Panc1 (cell line): ENCODE measurements at regions not wholly inside any gene's neighbourhood (a gene's known extent, or its start where the extent isn't known, plus 50 kb on each side); places are given as distances from the start of the nearest gene placed in this dataset.

Experiments used
- ATAC-seq: fragments of 200-7000 bp; cut with Tn5 transposase; 2 replicates; pipeline ENCODE4 v1.9.1; 2020; ENCODE audit warnings: mild to moderate bottlenecking, moderate library complexity
- BruUV-seq: library from RNA; stranded (reverse); fragments of 400-500 nt; replicated peaks from 2 replicates; lab custom pipeline; 2021; lab: Mats Ljungman, UMichigan
- CTCF ChIA-PET: fragments of 300-600 bp; sonication (Branson Sonifier 250); formaldehyde crosslinking; loops from one replicate; lab custom pipeline; 2022; ENCODE audit warnings: antibody characterized with exemption; lab: Charles Lee
- POLR2A ChIA-PET: fragments of 300-600 bp; sonication (Branson Sonifier 250); formaldehyde crosslinking; loops from one replicate; lab custom pipeline; 2022; ENCODE audit warnings: antibody characterized with exemption; lab: Charles Lee
- DNase-seq: peaks from one replicate; pipeline ENCODE4 v3.0.0-alpha.2; 2010; ENCODE audit warnings: low read depth, low spot score
- H3K27ac ChIP-seq: 2 replicates; pipeline ENCODE4 v1.5.1; 2011; ENCODE audit warnings: mild to moderate bottlenecking, low read length, inconsistent platforms
- H3K27me3 ChIP-seq: fragments of 200-500 bp; sonication (Bioruptor generic); 2 replicates; pipeline ENCODE4 v1.6.0; 2014; ENCODE audit warnings: low read length, inconsistent platforms; ENCODE audit not compliant: control insufficient read depth, insufficient read depth
- H3K36me3 ChIP-seq: fragments of 200-500 bp; sonication (Bioruptor generic); 2 replicates; pipeline ENCODE4 v1.5.1; 2014; ENCODE audit warnings: inconsistent platforms, mild to moderate bottlenecking, low read length, moderate library complexity; ENCODE audit not compliant: control insufficient read depth, insufficient read depth
- H3K4me1 ChIP-seq: 2 replicates; pipeline ENCODE4 v1.5.1; 2011; ENCODE audit warnings: inconsistent platforms, mild to moderate bottlenecking, low read length, moderate library complexity; ENCODE audit not compliant: control insufficient read depth, insufficient read depth
- H3K4me3 ChIP-seq, 2 experiments: 2 replicates each; pipeline ENCODE4 v1.5.1; 2011 to 2012; ENCODE audit warnings: low read depth in 2 of 2, low read length in 2 of 2, mild to moderate bottlenecking in 2 of 2, inconsistent platforms in 1 of 2, moderate library complexity in 1 of 2
- H3K9me3 ChIP-seq: fragments of 200-500 bp; sonication (Bioruptor generic); 2 replicates; pipeline ENCODE4 v1.5.1; 2014; ENCODE audit warnings: low read depth, mild to moderate bottlenecking, inconsistent platforms, low read length, moderate library complexity; ENCODE audit not compliant: control insufficient read depth, insufficient read depth
- POLR2AphosphoS5 ChIP-seq: IDR thresholded peaks from 2 replicates; pipeline ENCODE4 v1.6.1; 2012; ENCODE audit warnings: mild to moderate bottlenecking, low read depth, low read length, moderate library complexity
- SIN3A ChIP-seq: IDR thresholded peaks from 2 replicates; pipeline ENCODE4 v1.6.1; 2012; ENCODE audit warnings: low read depth, mild to moderate bottlenecking, low read length, moderate library complexity, borderline replicate concordance; ENCODE audit not compliant: insufficient read depth
- TCF7L2 ChIP-seq: IDR thresholded peaks from 2 replicates; pipeline ENCODE4 v1.6.1; 2011; ENCODE audit warnings: mild to moderate bottlenecking, low read depth, low read length, inconsistent platforms
- in situ Hi-C: cut with HindIII; loops from 2 replicates; pipeline ENCODE4 v1.10.0; 2016; ENCODE audit warnings: low sequenced_read_pairs, low pct_unique_long_range_greater_than_20kb
- intact Hi-C: fragments of 100-400 bp; cut with micrococcal nuclease; formaldehyde crosslinking; loops from one replicate; pipeline ENCODE4 v1.10.0; 2022; ENCODE audit not compliant: unreplicated experiment
- TF ChIP-seq, protein P1 (sequence below), 2 experiments: IDR thresholded peaks; 2 replicates each; pipeline ENCODE4 v1.6.1; 2011 to 2012; ENCODE audit warnings: low read depth in 2 of 2, control low read depth in 1 of 2, low read length in 1 of 2, mild to moderate bottlenecking in 1 of 2, moderate library complexity in 1 of 2; ENCODE audit not compliant: insufficient read depth in 1 of 2
- TF ChIP-seq, protein P2 (sequence below): fragments of 450-650 bp; IDR thresholded peaks from 2 replicates; pipeline ENCODE4 v1.5.1; 2017; ENCODE audit warnings: mild to moderate bottlenecking

DNA sequence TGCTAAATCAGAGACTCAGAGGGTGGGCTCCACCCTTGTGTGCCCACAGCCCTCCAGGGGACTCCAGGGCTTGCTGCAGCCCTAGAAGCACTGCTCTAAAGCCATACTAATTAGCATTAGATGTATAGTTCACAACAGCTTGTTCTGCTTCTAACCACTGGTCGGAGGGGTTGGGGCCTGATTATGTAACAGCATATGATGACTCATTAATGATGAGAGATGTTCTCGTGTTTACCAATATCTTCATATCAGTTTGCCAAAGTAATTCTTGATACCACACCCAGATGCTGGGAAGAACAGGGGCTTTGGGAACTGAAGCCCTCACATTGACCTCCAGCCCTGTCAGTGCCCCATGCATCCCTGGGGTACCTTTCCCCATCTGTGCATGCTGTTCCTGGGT is 104.1 kb upstream of the FOXA2 start:
- no peaks in the 10 kb centered on the region; the same call in none of the 2 replicates for H3K4me1 ChIP-seq
- ChIA-PET CTCF (no interaction called here), POLR2A (no interaction called here)
- TF ChIP-seq, protein P1, sequence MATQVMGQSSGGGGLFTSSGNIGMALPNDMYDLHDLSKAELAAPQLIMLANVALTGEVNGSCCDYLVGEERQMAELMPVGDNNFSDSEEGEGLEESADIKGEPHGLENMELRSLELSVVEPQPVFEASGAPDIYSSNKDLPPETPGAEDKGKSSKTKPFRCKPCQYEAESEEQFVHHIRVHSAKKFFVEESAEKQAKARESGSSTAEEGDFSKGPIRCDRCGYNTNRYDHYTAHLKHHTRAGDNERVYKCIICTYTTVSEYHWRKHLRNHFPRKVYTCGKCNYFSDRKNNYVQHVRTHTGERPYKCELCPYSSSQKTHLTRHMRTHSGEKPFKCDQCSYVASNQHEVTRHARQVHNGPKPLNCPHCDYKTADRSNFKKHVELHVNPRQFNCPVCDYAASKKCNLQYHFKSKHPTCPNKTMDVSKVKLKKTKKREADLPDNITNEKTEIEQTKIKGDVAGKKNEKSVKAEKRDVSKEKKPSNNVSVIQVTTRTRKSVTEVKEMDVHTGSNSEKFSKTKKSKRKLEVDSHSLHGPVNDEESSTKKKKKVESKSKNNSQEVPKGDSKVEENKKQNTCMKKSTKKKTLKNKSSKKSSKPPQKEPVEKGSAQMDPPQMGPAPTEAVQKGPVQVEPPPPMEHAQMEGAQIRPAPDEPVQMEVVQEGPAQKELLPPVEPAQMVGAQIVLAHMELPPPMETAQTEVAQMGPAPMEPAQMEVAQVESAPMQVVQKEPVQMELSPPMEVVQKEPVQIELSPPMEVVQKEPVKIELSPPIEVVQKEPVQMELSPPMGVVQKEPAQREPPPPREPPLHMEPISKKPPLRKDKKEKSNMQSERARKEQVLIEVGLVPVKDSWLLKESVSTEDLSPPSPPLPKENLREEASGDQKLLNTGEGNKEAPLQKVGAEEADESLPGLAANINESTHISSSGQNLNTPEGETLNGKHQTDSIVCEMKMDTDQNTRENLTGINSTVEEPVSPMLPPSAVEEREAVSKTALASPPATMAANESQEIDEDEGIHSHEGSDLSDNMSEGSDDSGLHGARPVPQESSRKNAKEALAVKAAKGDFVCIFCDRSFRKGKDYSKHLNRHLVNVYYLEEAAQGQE (IDR thresholded peaks at IDR 0.05; ENCODE audit: insufficient read depth in 1 of 2, low read depth in 2 of 2, low read length in 1 of 2): no peak
- TF ChIP-seq TCF7L2 (no peak), SIN3A (no peak), POLR2AphosphoS5 (no peak)
- TF ChIP-seq, protein P2, sequence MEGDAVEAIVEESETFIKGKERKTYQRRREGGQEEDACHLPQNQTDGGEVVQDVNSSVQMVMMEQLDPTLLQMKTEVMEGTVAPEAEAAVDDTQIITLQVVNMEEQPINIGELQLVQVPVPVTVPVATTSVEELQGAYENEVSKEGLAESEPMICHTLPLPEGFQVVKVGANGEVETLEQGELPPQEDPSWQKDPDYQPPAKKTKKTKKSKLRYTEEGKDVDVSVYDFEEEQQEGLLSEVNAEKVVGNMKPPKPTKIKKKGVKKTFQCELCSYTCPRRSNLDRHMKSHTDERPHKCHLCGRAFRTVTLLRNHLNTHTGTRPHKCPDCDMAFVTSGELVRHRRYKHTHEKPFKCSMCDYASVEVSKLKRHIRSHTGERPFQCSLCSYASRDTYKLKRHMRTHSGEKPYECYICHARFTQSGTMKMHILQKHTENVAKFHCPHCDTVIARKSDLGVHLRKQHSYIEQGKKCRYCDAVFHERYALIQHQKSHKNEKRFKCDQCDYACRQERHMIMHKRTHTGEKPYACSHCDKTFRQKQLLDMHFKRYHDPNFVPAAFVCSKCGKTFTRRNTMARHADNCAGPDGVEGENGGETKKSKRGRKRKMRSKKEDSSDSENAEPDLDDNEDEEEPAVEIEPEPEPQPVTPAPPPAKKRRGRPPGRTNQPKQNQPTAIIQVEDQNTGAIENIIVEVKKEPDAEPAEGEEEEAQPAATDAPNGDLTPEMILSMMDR: no peak
- BruUV-seq: no TSS peak
- no peak overlapping the region for H3K4me3 ChIP-seq
- no peak for DNase-seq
- H3K27me3 ChIP-seq: no peaks in the 10 kb centered on the region
- intact Hi-C loops: loop anchor here (10.0 kb wide), 1 partner anchor 234 kb away; no protein-coding TSS in a partner anchor
- no peaks in the 10 kb centered on the region for H3K9me3 ChIP-seq
- H3K36me3 ChIP-seq: no peaks in the 10 kb centered on the region
- ATAC-seq: no peak
- in situ Hi-C loops: no loop called here
- H3K27ac ChIP-seq: no peak overlapping the region

DNA sequence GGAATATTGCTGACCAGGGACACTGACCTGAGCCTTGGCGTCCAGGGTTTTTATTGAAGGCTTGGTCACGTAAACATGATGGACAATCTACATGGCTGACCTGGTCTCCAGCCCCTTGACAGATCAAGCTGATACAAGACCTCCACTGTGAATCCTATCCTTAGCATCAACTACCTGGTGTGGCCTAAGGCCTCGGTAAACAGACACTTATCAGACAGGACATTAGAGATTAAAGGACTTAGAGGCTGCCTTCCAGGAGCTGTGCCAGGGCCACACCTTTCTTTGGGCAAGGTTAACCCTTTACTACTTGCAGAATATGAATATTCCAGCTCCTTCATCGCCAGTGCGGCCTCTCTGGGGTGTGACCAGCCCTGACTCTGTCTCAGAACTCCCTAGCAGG is 104.9 kb upstream of the FOXA2 start:
- no peaks in the 10 kb centered on the region for H3K27me3 ChIP-seq
- no peak for DNase-seq
- TF ChIP-seq, protein P2: no peak
- TF ChIP-seq POLR2AphosphoS5 (no peak), TCF7L2 (no peak), SIN3A (no peak)
- TF ChIP-seq, protein P1 (IDR thresholded peaks at IDR 0.05; ENCODE audit: insufficient read depth in 1 of 2, low read depth in 2 of 2, low read length in 1 of 2): no peak
- CTCF ChIA-PET: no interaction called here
- POLR2A ChIA-PET: no interaction called here
- intact Hi-C loops: loop anchor here (10.0 kb wide), 1 partner anchor 234 kb away; no protein-coding TSS in a partner anchor
- in situ Hi-C loops: no loop called here
- no TSS peak for BruUV-seq
- no peak overlapping the region for H3K4me3 ChIP-seq
- no peak for ATAC-seq
- H3K4me1 ChIP-seq: no peaks in the 10 kb centered on the region; the same call in 1 of the 2 replicates
- no peaks in the 10 kb centered on the region for H3K36me3 ChIP-seq
- H3K27ac ChIP-seq: no peak overlapping the region
- H3K9me3 ChIP-seq: no peaks in the 10 kb centered on the region
